Neuron (in vitro differentiated cells): ENCODE measurements at regions not wholly inside any gene's neighbourhood (a gene's known extent, or its start where the extent isn't known, plus 50 kb on each side); places are given as distances from the start of the nearest gene placed in this dataset.

Experiments
- H2AFZ ChIP-seq: one replicate; pipeline ENCODE4 v1.6.1; 2013; ENCODE audit warnings: low read depth, mild to moderate bottlenecking, inconsistent platforms, low read length, moderate library complexity
- H3K27me3 ChIP-seq: one replicate; pipeline ENCODE4 v1.6.1; 2013; ENCODE audit warnings: low read length; ENCODE audit not compliant: insufficient read depth
- H3K36me3 ChIP-seq: one replicate; pipeline ENCODE4 v1.6.1; 2013; ENCODE audit warnings: low read length; ENCODE audit not compliant: insufficient read depth
- H3K4me1 ChIP-seq: one replicate; pipeline ENCODE4 v1.6.1; 2013; ENCODE audit warnings: low read length; ENCODE audit not compliant: insufficient read depth
- H3K4me3 ChIP-seq: 2 replicates; pipeline ENCODE4 v1.5.1; 2013; ENCODE audit warnings: mild to moderate bottlenecking, low read length, moderate library complexity
- H3K9me3 ChIP-seq: one replicate; pipeline ENCODE4 v1.6.1; 2013; ENCODE audit warnings: low read length

GRCh38 chr6:128642132-128642531 lies 121.7 kb upstream of the PTPRK start:
- Histone ChIP-seq H3K9me3 (no peaks in the 10 kb centered on the region), H3K27me3 (no peaks in the 10 kb centered on the region)

GRCh38 chr6:128641703-128642102 lies 121.3 kb upstream of the PTPRK start:
- H3K4me3 ChIP-seq: no peak overlapping the region
- H2AFZ ChIP-seq: no peak overlapping the region
- H3K4me1 ChIP-seq: peaks cover 6% of the 10 kb centered on the region
- no peaks in the 10 kb centered on the region for H3K9me3 ChIP-seq
- H3K27me3 ChIP-seq: no peaks in the 10 kb centered on the region
- no peaks in the 10 kb centered on the region for H3K36me3 ChIP-seq

More at GRCh38 chr6:128642132-128642531, 121.7 kb upstream of the PTPRK start:
- Histone ChIP-seq H3K36me3 (no peaks in the 10 kb centered on the region), H3K4me1 (peaks cover 6% of the 10 kb centered on the region), H2AFZ (no peak overlapping the region), H3K4me3 (no peak overlapping the region)

- Histone ChIP-seq H3K27me3 (no peaks in the 10 kb centered on the region), H3K4me1 (peaks cover 2% of the 10 kb centered on the region), H2AFZ (no peak overlapping the region), H3K9me3 (no peaks in the 10 kb centered on the region), H3K36me3 (no peaks in the 10 kb centered on the region), H3K4me3 (no peak overlapping the region)
Observed at GRCh38 chr6:128638817-128639216, 118.4 kb upstream of the PTPRK start.

- H3K36me3 ChIP-seq: no peaks in the 10 kb centered on the region
- no peak overlapping the region for H2AFZ ChIP-seq
- no peak overlapping the region for H3K4me3 ChIP-seq
- H3K4me1 ChIP-seq: peaks cover 2% of the 10 kb centered on the region
- H3K27me3 ChIP-seq: no peaks in the 10 kb centered on the region
- H3K9me3 ChIP-seq: no peaks in the 10 kb centered on the region
Observed at GRCh38 chr6:128635219-128635618, 114.8 kb upstream of the PTPRK start.

- Histone ChIP-seq H3K9me3 (no peaks in the 10 kb centered on the region), H3K4me3 (no peak overlapping the region), H3K27me3 (no peaks in the 10 kb centered on the region)
Observed at GRCh38 chr6:128632131-128632530, 111.7 kb upstream of the PTPRK start.

DNA sequence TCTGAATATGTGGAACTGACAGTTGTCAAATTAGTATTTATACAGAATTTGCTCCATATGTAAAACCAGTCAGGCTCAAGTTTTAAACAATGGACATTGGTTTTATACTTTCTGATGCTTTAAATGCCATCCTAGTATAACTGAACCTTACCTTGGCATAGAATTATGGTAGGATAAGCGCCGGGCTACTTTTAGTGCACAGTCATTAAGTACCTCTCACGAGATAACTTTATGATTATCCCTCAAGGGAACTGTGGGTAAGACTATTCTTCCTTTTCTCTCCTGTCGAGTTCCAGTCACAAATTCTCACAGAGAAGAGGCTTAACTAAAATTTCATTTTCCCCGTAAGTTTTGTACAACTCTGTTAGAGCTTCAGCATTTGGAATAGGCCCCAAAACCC lies 110.6 kb upstream of the PTPRK start:
- no peaks in the 10 kb centered on the region for H3K36me3 ChIP-seq
- H3K4me3 ChIP-seq: no peak overlapping the region
- no peaks in the 10 kb centered on the region for H3K27me3 ChIP-seq
- no peaks in the 10 kb centered on the region for H3K9me3 ChIP-seq
- no peak overlapping the region for H2AFZ ChIP-seq
- H3K4me1 ChIP-seq: peaks cover 2% of the 10 kb centered on the region

More at GRCh38 chr6:128632131-128632530, 111.7 kb upstream of the PTPRK start:
- H3K36me3 ChIP-seq: no peaks in the 10 kb centered on the region
- H3K4me1 ChIP-seq: peaks cover 2% of the 10 kb centered on the region
- no peak overlapping the region for H2AFZ ChIP-seq

GRCh38 chr6:128630213-128630612 lies 109.8 kb upstream of the PTPRK start:
- no peaks in the 10 kb centered on the region for H3K4me1 ChIP-seq
- no peaks in the 10 kb centered on the region for H3K9me3 ChIP-seq
- H3K4me3 ChIP-seq: no peak overlapping the region
- no peaks in the 10 kb centered on the region for H3K36me3 ChIP-seq
- no peak overlapping the region for H2AFZ ChIP-seq
- H3K27me3 ChIP-seq: no peaks in the 10 kb centered on the region

GRCh38 chr6:128617285-128617684 lies 96.9 kb upstream of the PTPRK start:
- H3K4me1 ChIP-seq: no peaks in the 10 kb centered on the region
- H3K9me3 ChIP-seq: no peaks in the 10 kb centered on the region
- no peaks in the 10 kb centered on the region for H3K27me3 ChIP-seq
- no peaks in the 10 kb centered on the region for H3K36me3 ChIP-seq
- no peak overlapping the region for H3K4me3 ChIP-seq
- H2AFZ ChIP-seq: no peak overlapping the region

DNA sequence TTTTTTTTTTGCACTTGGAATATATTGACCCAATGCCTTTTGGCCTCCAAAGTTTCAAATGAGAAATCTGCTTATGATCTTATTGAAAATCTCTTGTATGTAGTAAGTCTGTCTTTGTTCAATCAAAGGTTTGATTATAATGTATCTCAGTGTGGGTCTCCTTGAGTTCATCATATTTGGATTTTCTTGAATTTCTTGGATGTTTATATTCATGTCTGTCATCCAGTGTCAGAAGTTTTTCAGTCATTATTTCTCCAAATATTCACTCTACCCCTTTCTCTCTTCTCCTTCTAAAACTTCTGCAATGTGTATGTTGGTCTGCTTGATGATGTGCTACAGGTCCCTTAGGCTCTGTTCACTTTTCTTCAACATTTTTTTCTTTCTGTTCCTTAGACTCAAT lies 95.9 kb upstream of the PTPRK start:
- no peak overlapping the region for H3K4me3 ChIP-seq
- no peaks in the 10 kb centered on the region for H3K27me3 ChIP-seq
- no peaks in the 10 kb centered on the region for H3K9me3 ChIP-seq
- no peaks in the 10 kb centered on the region for H3K36me3 ChIP-seq
- H2AFZ ChIP-seq: no peak overlapping the region
- no peaks in the 10 kb centered on the region for H3K4me1 ChIP-seq

DNA sequence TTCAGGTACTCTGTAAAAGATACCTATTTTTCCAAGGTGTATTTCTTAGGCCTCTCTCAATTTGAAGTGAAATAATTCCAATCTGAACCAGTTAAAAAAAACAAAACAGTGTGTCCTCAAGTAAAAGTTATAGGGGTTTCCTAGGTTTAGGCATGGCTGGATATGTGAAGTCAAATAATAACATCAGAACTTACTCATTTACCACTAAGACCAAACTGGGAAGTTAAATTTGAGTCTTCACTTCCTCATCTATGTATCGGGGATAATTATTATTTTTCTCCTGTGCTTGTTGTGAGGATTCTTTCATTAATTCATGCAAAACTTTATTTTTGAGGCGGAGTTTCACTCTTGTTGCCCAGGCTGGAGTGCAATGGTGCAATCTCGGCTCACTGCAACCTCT lies 86.2 kb upstream of the PTPRK start:
- H3K36me3 ChIP-seq: no peaks in the 10 kb centered on the region
- H3K4me1 ChIP-seq: no peaks in the 10 kb centered on the region
- no peak overlapping the region for H3K4me3 ChIP-seq
- H3K27me3 ChIP-seq: no peaks in the 10 kb centered on the region
- H2AFZ ChIP-seq: no peak overlapping the region
- H3K9me3 ChIP-seq: no peaks in the 10 kb centered on the region

- no peaks in the 10 kb centered on the region for H3K27me3 ChIP-seq
- no peaks in the 10 kb centered on the region for H3K36me3 ChIP-seq
- no peaks in the 10 kb centered on the region for H3K4me1 ChIP-seq
- H3K4me3 ChIP-seq: no peak overlapping the region
- H2AFZ ChIP-seq: no peak overlapping the region
- no peaks in the 10 kb centered on the region for H3K9me3 ChIP-seq
Observed at GRCh38 chr6:128605961-128606360, 85.6 kb upstream of the PTPRK start.

DNA sequence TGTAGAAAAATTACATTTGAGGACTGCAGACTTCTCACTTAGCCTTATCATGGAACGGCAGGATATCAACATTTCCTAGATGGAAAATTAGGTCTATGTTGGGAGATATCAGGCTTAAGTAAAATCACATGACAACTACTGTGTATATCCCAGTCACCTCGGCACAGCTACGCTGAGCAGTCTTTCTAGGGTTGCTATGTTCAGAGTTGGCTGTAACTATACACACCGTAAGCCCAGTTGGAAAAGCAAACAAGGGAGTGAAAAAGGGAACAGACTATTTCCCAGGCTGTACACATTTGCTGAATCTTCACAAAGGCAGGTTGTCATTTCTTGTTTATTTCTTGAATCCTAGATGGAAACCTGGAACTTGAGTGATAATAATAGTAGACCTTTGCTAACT lies 80.7 kb upstream of the PTPRK start:
- Histone ChIP-seq H2AFZ (no peak overlapping the region), H3K4me1 (peaks cover 16% of the 10 kb centered on the region), H3K27me3 (no peaks in the 10 kb centered on the region), H3K36me3 (no peaks in the 10 kb centered on the region), H3K4me3 (no peak overlapping the region), H3K9me3 (no peaks in the 10 kb centered on the region)

- H3K4me3 ChIP-seq: no peak overlapping the region
- peaks cover 16% of the 10 kb centered on the region for H3K4me1 ChIP-seq
- no peak overlapping the region for H2AFZ ChIP-seq
- H3K36me3 ChIP-seq: no peaks in the 10 kb centered on the region
- no peaks in the 10 kb centered on the region for H3K9me3 ChIP-seq
- no peaks in the 10 kb centered on the region for H3K27me3 ChIP-seq
Observed at GRCh38 chr6:128600397-128600951, 80.1 kb upstream of the PTPRK start.

- Histone ChIP-seq H3K4me1 (peaks cover 16% of the 10 kb centered on the region), H3K4me3 (no peak overlapping the region), H3K36me3 (no peaks in the 10 kb centered on the region), H2AFZ (no peak overlapping the region), H3K27me3 (no peaks in the 10 kb centered on the region), H3K9me3 (no peaks in the 10 kb centered on the region)
Observed at GRCh38 chr6:128599036-128599435, 78.6 kb upstream of the PTPRK start.
